HG02623 (cell line): ENCODE measurements at regions not wholly inside any gene's neighbourhood (a gene's known extent, or its start where the extent isn't known, plus 50 kb on each side); places are given as distances from the start of the nearest gene placed in this dataset.
"Not testable (repeated sequence)": the region's sequence is repeated elsewhere in the genome, so short reads cannot be mapped to it uniquely, and the experiment has no call there.

Experiments used
- ATAC-seq: cut with Tn5 transposase; IDR thresholded peaks from one replicate; pipeline ENCODE4 v1.9.1; 2021; ENCODE audit warnings: moderate library complexity; ENCODE audit not compliant: unreplicated experiment

GRCh38 chr11:100409267-100409666, 277.8 kb upstream of the ARHGAP42 start:
- not testable (repeated sequence) for ATAC-seq

- no peak for ATAC-seq
These were observed 267.6 kb upstream of the ARHGAP42 start for GRCh38 chr11:100419518-100419917.

GRCh38 chr11:100434821-100435641, 252.1 kb upstream of the ARHGAP42 start:
- ATAC-seq, result no peak

- no peak for ATAC-seq
These were observed 248.7 kb upstream of the ARHGAP42 start for GRCh38 chr11:100438376-100438775.

- no peak for ATAC-seq
These were observed 246.0 kb upstream of the ARHGAP42 start for GRCh38 chr11:100441086-100441485.

- ATAC-seq, result no peak
These were observed 245.1 kb upstream of the ARHGAP42 start for GRCh38 chr11:100442017-100442416.

GRCh38 chr11:100445231-100445735, 241.8 kb upstream of the ARHGAP42 start:
- no peak for ATAC-seq

GRCh38 chr11:100451801-100452460, 235.2 kb upstream of the ARHGAP42 start:
- ATAC-seq, result not testable (repeated sequence)

GRCh38 chr11:100459811-100460210, 227.3 kb upstream of the ARHGAP42 start:
- no peak for ATAC-seq

- no peak for ATAC-seq
These were observed 226.7 kb upstream of the ARHGAP42 start for GRCh38 chr11:100460426-100460825.

- ATAC-seq, result no peak
These were observed 219.1 kb upstream of the ARHGAP42 start for GRCh38 chr11:100467821-100468508.

- ATAC-seq, result no peak
These were observed 217.3 kb upstream of the ARHGAP42 start for GRCh38 chr11:100469835-100470234.

GRCh38 chr11:100472727-100473389, 214.2 kb upstream of the ARHGAP42 start:
- no peak for ATAC-seq

GRCh38 chr11:100473390-100473740, 213.7 kb upstream of the ARHGAP42 start:
- ATAC-seq, result no peak

- ATAC-seq, result no peak
These were observed 202.1 kb upstream of the ARHGAP42 start for GRCh38 chr11:100484948-100485347.

GRCh38 chr11:100498780-100499179, 188.3 kb upstream of the ARHGAP42 start:
- ATAC-seq, result no peak

GRCh38 chr11:100501450-100501849, 185.6 kb upstream of the ARHGAP42 start:
- ATAC-seq, result no peak

GRCh38 chr11:100512475-100512874, 174.6 kb upstream of the ARHGAP42 start:
- no peak for ATAC-seq

GRCh38 chr11:100515087-100515486, 172.0 kb upstream of the ARHGAP42 start:
- ATAC-seq, result no peak

GRCh38 chr11:100525197-100525596, 161.9 kb upstream of the ARHGAP42 start:
- ATAC-seq, result no peak

- no peak for ATAC-seq
These were observed 161.5 kb upstream of the ARHGAP42 start for GRCh38 chr11:100525635-100526034.
